Esophagus muscularis mucosa (tissue), 4 donors: ENCODE measurements at regions not wholly inside any gene's neighbourhood (a gene's known extent, or its start where the extent isn't known, plus 50 kb on each side); places are given as distances from the start of the nearest gene placed in this dataset.
A peak's percentile ranks its signal among the peaks of the same experiment; 100 is the strongest.

Source experiments
- DNase-seq: peaks from one replicate; pipeline ENCODE4 v3.0.0-alpha.2; 2017; ENCODE audit errors: extremely low spot score
- H3K27ac ChIP-seq, 4 donors: fragments of 200-600 bp; sonication (generic); replicated peaks in 1 of 4; 1 replicate in 3 of 4; 2 replicates in 1 of 4; pipeline ENCODE4 v1.5.1; 2016 to 2019; ENCODE audit warnings: mild to moderate bottlenecking in 1 of 4
- H3K27me3 ChIP-seq, 4 donors: fragments of 200-600 bp; sonication (generic); one replicate each; pipeline versions ENCODE4 v1.5.1 to v1.6.0; 2016 to 2019
- H3K36me3 ChIP-seq, 4 donors: fragments of 200-600 bp; sonication (generic); one replicate each; pipeline ENCODE4 v1.5.1; 2016 to 2019
- H3K4me1 ChIP-seq, 4 donors: fragments of 200-600 bp; sonication (generic); one replicate each; pipeline ENCODE4 v1.5.1; 2016 to 2019
- H3K4me3 ChIP-seq, 4 donors: fragments of 200-600 bp; sonication (generic); 1 replicate in 2 of 4; 2 replicates in 2 of 4; pipeline ENCODE4 v1.5.1; 2016 to 2019; ENCODE audit warnings: mild to moderate bottlenecking in 4 of 4, moderate library complexity in 1 of 4
- H3K9me3 ChIP-seq, 4 donors: fragments of 200-600 bp; sonication (generic); 1 replicate in 3 of 4; 2 replicates in 1 of 4; pipeline ENCODE4 v1.5.1; 2016 to 2019
- EP300 ChIP-seq: sonication (generic); formaldehyde crosslinking; IDR thresholded peaks from one replicate; pipeline ENCODE4 v1.6.1; 2017; ENCODE audit warnings: antibody characterized with exemption
- POLR2A ChIP-seq: fragments of 450-650 bp; IDR thresholded peaks from one replicate; pipeline ENCODE4 v1.6.1; 2017; ENCODE audit warnings: antibody characterized with exemption, moderate library complexity, mild to moderate bottlenecking, low read depth
- POLR2AphosphoS5 ChIP-seq, 2 donors: sonication (generic); formaldehyde crosslinking; IDR thresholded peaks; one replicate each; pipeline ENCODE4 v1.6.1; 2017; ENCODE audit warnings: antibody characterized with exemption in 2 of 2
- WGBS: methylation state at CpG from one replicate; pipeline ENCODE4 v1.1.5; 2018; 5-methylcytosine and 5-hydroxymethylcytosine counted together
- intact Hi-C: fragments of 100-400 bp; cut with DNase I; formaldehyde crosslinking; loops from one replicate; pipeline ENCODE4 v1.15.1; 2023
- TF ChIP-seq, protein P1 (sequence below), 3 experiments: fragments of 200-600 bp in 2 of 3; fragments of 450-650 bp in 1 of 3; sonication (generic) in 2 of 3; IDR thresholded peaks; one replicate each; pipeline ENCODE4 v1.5.1; 2017 to 2019; ENCODE audit warnings: antibody characterized with exemption in 3 of 3, mild to moderate bottlenecking in 2 of 3, moderate library complexity in 1 of 3

DNA sequence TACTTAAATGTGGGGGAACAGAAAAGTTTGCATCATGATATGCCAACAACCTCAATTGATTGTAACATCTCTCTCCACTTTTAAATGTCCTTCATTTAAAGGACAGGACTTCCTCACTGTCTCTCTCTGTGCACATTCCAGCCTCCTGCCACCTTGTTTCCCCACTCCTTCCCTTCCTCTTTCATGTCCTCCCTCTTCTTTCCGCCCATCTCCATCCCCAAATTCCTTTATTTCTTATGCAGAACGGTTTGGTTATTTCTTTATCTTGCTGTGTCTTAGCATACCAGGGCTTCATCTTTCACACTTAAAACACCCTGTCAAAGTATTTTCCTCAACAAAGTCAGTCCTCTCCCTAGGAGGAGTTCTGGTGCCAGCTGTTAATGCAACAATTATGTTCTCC is 293.8 kb downstream of the NXPE2 start:
- Histone ChIP-seq H3K27ac (no peak overlapping the region), H3K4me1 (no peaks in the 10 kb centered on the region), H3K9me3 (no peaks in the 10 kb centered on the region), H3K4me3 (no peak overlapping the region), H3K36me3 (no peaks in the 10 kb centered on the region), H3K27me3 (peaks cover 0 to 13% (median 0%) of the 10 kb centered on the region in 4 donors)
- TF ChIP-seq POLR2AphosphoS5 (IDR thresholded peaks at IDR 0.05) (no peak), POLR2A (no peak), EP300 (no peak)
- TF ChIP-seq, protein P1, sequence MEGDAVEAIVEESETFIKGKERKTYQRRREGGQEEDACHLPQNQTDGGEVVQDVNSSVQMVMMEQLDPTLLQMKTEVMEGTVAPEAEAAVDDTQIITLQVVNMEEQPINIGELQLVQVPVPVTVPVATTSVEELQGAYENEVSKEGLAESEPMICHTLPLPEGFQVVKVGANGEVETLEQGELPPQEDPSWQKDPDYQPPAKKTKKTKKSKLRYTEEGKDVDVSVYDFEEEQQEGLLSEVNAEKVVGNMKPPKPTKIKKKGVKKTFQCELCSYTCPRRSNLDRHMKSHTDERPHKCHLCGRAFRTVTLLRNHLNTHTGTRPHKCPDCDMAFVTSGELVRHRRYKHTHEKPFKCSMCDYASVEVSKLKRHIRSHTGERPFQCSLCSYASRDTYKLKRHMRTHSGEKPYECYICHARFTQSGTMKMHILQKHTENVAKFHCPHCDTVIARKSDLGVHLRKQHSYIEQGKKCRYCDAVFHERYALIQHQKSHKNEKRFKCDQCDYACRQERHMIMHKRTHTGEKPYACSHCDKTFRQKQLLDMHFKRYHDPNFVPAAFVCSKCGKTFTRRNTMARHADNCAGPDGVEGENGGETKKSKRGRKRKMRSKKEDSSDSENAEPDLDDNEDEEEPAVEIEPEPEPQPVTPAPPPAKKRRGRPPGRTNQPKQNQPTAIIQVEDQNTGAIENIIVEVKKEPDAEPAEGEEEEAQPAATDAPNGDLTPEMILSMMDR (IDR thresholded peaks at IDR 0.05), result no peak
- no peak for DNase-seq
- WGBS, result 39% methylated on average over 2 of the region's 2 CpGs
- intact Hi-C loops, result no loop called here

DNA sequence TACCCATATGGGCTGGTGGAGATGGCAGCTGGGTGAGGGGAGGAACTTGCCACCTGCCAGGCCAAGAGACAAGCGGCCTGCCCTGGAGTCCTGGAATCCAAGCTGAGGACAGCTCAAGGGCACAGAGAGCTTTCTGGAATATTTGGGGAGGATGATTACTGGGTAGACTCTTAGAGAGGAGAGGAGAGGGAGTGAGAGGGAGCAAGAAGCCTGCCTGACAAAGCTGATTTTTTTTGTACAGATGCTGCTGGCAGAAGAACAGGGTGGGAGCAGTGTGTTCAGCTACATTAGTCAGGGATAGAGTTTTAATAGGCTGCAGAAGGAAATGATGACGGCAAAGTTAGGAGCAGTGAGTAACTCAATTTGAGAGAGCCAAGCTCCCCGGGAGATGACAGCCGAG is 299.3 kb downstream of the NXPE2 start:
- intact Hi-C loops, result no loop called here
- H3K27me3 ChIP-seq, result peaks cover 0 to 17% (median 0%) of the 10 kb centered on the region in 4 donors

DNA sequence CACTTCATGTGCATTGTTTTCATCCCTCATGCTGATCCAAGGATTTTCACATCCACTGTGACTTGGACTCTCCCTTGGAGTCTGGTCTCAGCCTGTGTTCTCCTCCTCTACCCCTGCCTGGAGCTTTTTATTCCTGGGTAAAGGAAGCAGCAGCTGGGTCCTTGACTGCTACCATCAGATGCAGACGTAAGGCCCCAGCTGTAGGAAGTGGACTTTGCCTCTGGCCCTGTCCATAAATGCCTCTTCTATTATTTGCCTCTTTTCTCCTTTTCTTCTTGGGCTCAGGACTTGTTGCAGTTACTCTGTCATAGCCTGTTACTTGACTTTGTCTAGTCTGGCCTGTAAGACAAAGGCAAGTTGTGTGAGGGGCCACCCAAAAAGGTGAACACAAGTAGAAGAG is 303.8 kb downstream of the NXPE2 start:
- H3K27ac ChIP-seq, result no peak overlapping the region
- peak; percentile 74 for DNase-seq
- intact Hi-C loops, result no loop called here
- WGBS, result 67% methylated on average over 1 of the region's 1 CpG
- no peak for TF ChIP-seq POLR2AphosphoS5 (IDR thresholded peaks at IDR 0.05)
- TF ChIP-seq, protein P1 (IDR thresholded peaks at IDR 0.05), result no peak
- no peak for TF ChIP-seq POLR2A
- TF ChIP-seq EP300, result no peak
- no peak overlapping the region for H3K4me3 ChIP-seq
- H3K9me3 ChIP-seq, result no peaks in the 10 kb centered on the region
- peaks cover 0 to 4% (median 0%) of the 10 kb centered on the region in 4 donors for H3K27me3 ChIP-seq
- H3K36me3 ChIP-seq, result no peaks in the 10 kb centered on the region
- H3K4me1 ChIP-seq, result no peaks in the 10 kb centered on the region

More for the DNA sequence above, 299.3 kb downstream of the NXPE2 start:
- H3K36me3 ChIP-seq, result no peaks in the 10 kb centered on the region
- H3K27ac ChIP-seq, result no peak overlapping the region
- no peak overlapping the region for H3K4me3 ChIP-seq
- no peaks in the 10 kb centered on the region for H3K4me1 ChIP-seq
- TF ChIP-seq POLR2AphosphoS5 (IDR thresholded peaks at IDR 0.05) (no peak), POLR2A (no peak), EP300 (no peak)
- TF ChIP-seq, protein P1 (IDR thresholded peaks at IDR 0.05), result no peak
- no peak for DNase-seq
- WGBS, result 38% methylated on average over 4 of the region's 4 CpGs
- H3K9me3 ChIP-seq, result no peaks in the 10 kb centered on the region

DNA sequence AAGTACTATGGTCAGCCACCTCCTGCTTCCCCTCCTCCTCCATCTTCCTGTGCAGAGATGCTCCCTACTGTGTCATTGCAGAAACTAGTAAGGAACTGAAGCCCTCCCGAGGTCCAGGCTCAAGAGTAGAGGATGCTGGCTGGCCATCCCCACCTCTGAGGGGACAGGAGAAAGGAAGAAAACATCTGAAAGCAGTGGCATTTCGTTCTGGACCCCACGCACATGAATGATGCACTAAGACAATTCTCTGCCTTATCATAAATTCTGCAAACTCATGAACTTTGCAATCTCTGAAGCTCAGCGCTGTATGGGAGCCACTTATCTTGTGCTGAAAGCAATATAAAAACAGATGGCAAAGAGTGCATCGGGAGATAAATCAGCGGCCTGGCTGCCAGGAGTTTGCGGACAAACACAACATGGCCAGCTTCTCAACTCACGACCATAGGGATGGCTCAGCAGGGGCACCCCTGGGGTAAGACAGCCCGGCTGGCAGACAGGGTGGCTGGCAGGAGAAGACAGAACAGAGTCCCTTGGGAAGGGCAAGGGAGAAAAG is 306.4 kb downstream of the NXPE2 start:
- Histone ChIP-seq H3K27ac (no peak overlapping the region), H3K4me3 (no peak overlapping the region), H3K4me1 (no peaks in the 10 kb centered on the region), H3K9me3 (no peaks in the 10 kb centered on the region), H3K36me3 (no peaks in the 10 kb centered on the region), H3K27me3 (no peaks in the 10 kb centered on the region)
- 87% methylated on average over 9 of the region's 9 CpGs for WGBS
- peak; percentile 91 for DNase-seq
- TF ChIP-seq POLR2AphosphoS5 (IDR thresholded peaks at IDR 0.05) (no peak), EP300 (no peak), POLR2A (no peak)
- TF ChIP-seq, protein P1 (IDR thresholded peaks at IDR 0.05), result no peak
- intact Hi-C loops, result no loop called here

DNA sequence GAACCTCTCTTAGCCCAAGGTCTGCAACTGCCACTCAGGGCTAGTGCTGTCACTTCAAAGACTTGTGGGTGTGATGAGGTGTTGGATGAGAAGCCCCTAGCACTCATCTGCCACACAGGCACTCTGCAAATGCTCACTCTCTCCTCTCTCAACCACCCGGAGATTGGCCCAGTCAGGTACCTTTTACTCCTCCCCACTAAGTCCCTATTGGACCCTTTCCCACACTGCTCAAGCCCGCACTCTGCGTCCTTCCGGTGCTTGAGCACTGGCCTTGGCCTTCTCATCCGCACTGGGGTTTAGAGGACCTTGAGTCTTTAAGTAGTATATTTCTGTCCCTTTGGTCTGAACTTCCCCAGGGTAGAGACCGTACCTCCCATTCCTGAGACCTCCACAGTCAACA is 308.0 kb downstream of the NXPE2 start:
- WGBS, result 84% methylated on average over 5 of the region's 6 CpGs
- no peak for TF ChIP-seq EP300
- TF ChIP-seq, protein P1 (IDR thresholded peaks at IDR 0.05), result no peak
- no peak for TF ChIP-seq POLR2AphosphoS5 (IDR thresholded peaks at IDR 0.05)
- no peak for TF ChIP-seq POLR2A
- no peaks in the 10 kb centered on the region for H3K36me3 ChIP-seq
- H3K9me3 ChIP-seq, result no peaks in the 10 kb centered on the region
- intact Hi-C loops, result no loop called here
- no peak overlapping the region for H3K27ac ChIP-seq
- H3K4me3 ChIP-seq, result no peak overlapping the region
- DNase-seq, result peak; percentile 90
- H3K27me3 ChIP-seq, result no peaks in the 10 kb centered on the region
- H3K4me1 ChIP-seq, result no peaks in the 10 kb centered on the region
